ENCODE measurements at regions not wholly inside any gene's neighbourhood (a gene's known extent, or its start where the extent isn't known, plus 50 kb on each side); places are given as distances from the start of the nearest gene placed in this dataset.

GRCh38 chrX:39452401-39452800 lies 645.4 kb downstream of the BCOR start:
- H2AFZ ChIP-seq (ENCODE audit: low read depth, low read length, severe bottlenecking), result no peak overlapping the region
- H3K36me3 ChIP-seq (ENCODE audit: low read length), result no peaks in the 10 kb centered on the region
- no peaks in the 10 kb centered on the region for H3K9me3 ChIP-seq (ENCODE audit: insufficient read depth, low read length)
- H3K9ac ChIP-seq (ENCODE audit: low read length), result no peak overlapping the region
- H3K4me2 ChIP-seq (ENCODE audit: low read depth, low read length, poor library complexity, severe bottlenecking), result no peak overlapping the region
- no peaks in the 10 kb centered on the region for H3K27me3 ChIP-seq (ENCODE audit: low read length)
- H3K9me2 ChIP-seq (replicated peaks; ENCODE audit: insufficient read depth, low read length), result no peaks in the 10 kb centered on the region
- no peak overlapping the region for H3K27ac ChIP-seq (ENCODE audit: low read depth, low read length)
- H3K79me2 ChIP-seq (ENCODE audit: insufficient read depth, low read length), result no peaks in the 10 kb centered on the region
- no peaks in the 10 kb centered on the region for H4K20me1 ChIP-seq (ENCODE audit: low read depth, low read length)
- H3K4me3 ChIP-seq (ENCODE audit: insufficient read depth, low read length, poor library complexity, severe bottlenecking), result no peak overlapping the region
- no peak for TF ChIP-seq CTCF (IDR thresholded peaks at IDR 0.05; ENCODE audit: insufficient read depth, low read length, poor library complexity, severe bottlenecking)
- TF ChIP-seq EZH2phosphoT487 (conservative IDR thresholded peaks at IDR 0.05; ENCODE audit: low read length), result no peak
- no peaks in the 10 kb centered on the region for H3F3A ChIP-seq (ENCODE audit: insufficient read depth)

- H3K9ac ChIP-seq (ENCODE audit: low read length), result no peak overlapping the region
- H3K27ac ChIP-seq (ENCODE audit: low read depth, low read length), result no peak overlapping the region
- H3F3A ChIP-seq (ENCODE audit: insufficient read depth), result no peaks in the 10 kb centered on the region
- H3K79me2 ChIP-seq (ENCODE audit: insufficient read depth, low read length), result no peaks in the 10 kb centered on the region
- no peaks in the 10 kb centered on the region for H3K27me3 ChIP-seq (ENCODE audit: low read length)
- H3K9me2 ChIP-seq (replicated peaks; ENCODE audit: insufficient read depth, low read length), result no peaks in the 10 kb centered on the region
- no peak overlapping the region for H3K4me2 ChIP-seq (ENCODE audit: low read depth, low read length, poor library complexity, severe bottlenecking)
- H4K20me1 ChIP-seq (ENCODE audit: low read depth, low read length), result no peaks in the 10 kb centered on the region
- H3K9me3 ChIP-seq (ENCODE audit: insufficient read depth, low read length), result no peaks in the 10 kb centered on the region
- H2AFZ ChIP-seq (ENCODE audit: low read depth, low read length, severe bottlenecking), result no peak overlapping the region
- H3K36me3 ChIP-seq (ENCODE audit: low read length), result no peaks in the 10 kb centered on the region
- no peak overlapping the region for H3K4me3 ChIP-seq (ENCODE audit: insufficient read depth, low read length, poor library complexity, severe bottlenecking)
- TF ChIP-seq EZH2phosphoT487 (conservative IDR thresholded peaks at IDR 0.05; ENCODE audit: low read length), result no peak
- TF ChIP-seq CTCF (IDR thresholded peaks at IDR 0.05; ENCODE audit: insufficient read depth, low read length, poor library complexity, severe bottlenecking), result no peak
Observed at GRCh38 chrX:39453889-39454621, 643.7 kb downstream of the BCOR start.

- TF ChIP-seq EZH2phosphoT487 (conservative IDR thresholded peaks at IDR 0.05; ENCODE audit: low read length) (no peak), CTCF (IDR thresholded peaks at IDR 0.05; ENCODE audit: insufficient read depth, low read length, poor library complexity, severe bottlenecking) (no peak)
- Histone ChIP-seq H3K9me3 (ENCODE audit: insufficient read depth, low read length) (no peaks in the 10 kb centered on the region), H2AFZ (ENCODE audit: low read depth, low read length, severe bottlenecking) (no peak overlapping the region)
Observed at GRCh38 chrX:39456894-39457604, 640.7 kb downstream of the BCOR start.

More at GRCh38 chrX:39456894-39457604, 640.7 kb downstream of the BCOR start:
- Histone ChIP-seq H3K4me2 (ENCODE audit: low read depth, low read length, poor library complexity, severe bottlenecking) (no peak overlapping the region), H3K9ac (ENCODE audit: low read length) (no peak overlapping the region), H3K27me3 (ENCODE audit: low read length) (no peaks in the 10 kb centered on the region), H3K27ac (ENCODE audit: low read depth, low read length) (no peak overlapping the region), H3K79me2 (ENCODE audit: insufficient read depth, low read length) (no peaks in the 10 kb centered on the region), H4K20me1 (ENCODE audit: low read depth, low read length) (no peaks in the 10 kb centered on the region), H3F3A (ENCODE audit: insufficient read depth) (no peaks in the 10 kb centered on the region), H3K4me3 (ENCODE audit: insufficient read depth, low read length, poor library complexity, severe bottlenecking) (no peak overlapping the region), H3K36me3 (ENCODE audit: low read length) (no peaks in the 10 kb centered on the region), H3K9me2 (replicated peaks; ENCODE audit: insufficient read depth, low read length) (no peaks in the 10 kb centered on the region)
